HG03060 (cell line): ENCODE measurements at regions not wholly inside any gene's neighbourhood (a gene's known extent, or its start where the extent isn't known, plus 50 kb on each side); places are given as distances from the start of the nearest gene placed in this dataset.
"Not testable (repeated sequence)": the region's sequence is repeated elsewhere in the genome, so short reads cannot be mapped to it uniquely, and the experiment has no call there.

Experiments used
- ATAC-seq: cut with Tn5 transposase; IDR thresholded peaks from one replicate; pipeline ENCODE4 v1.9.1; 2021; ENCODE audit warnings: low read depth, moderate number of reproducible peaks; ENCODE audit not compliant: unreplicated experiment

DNA sequence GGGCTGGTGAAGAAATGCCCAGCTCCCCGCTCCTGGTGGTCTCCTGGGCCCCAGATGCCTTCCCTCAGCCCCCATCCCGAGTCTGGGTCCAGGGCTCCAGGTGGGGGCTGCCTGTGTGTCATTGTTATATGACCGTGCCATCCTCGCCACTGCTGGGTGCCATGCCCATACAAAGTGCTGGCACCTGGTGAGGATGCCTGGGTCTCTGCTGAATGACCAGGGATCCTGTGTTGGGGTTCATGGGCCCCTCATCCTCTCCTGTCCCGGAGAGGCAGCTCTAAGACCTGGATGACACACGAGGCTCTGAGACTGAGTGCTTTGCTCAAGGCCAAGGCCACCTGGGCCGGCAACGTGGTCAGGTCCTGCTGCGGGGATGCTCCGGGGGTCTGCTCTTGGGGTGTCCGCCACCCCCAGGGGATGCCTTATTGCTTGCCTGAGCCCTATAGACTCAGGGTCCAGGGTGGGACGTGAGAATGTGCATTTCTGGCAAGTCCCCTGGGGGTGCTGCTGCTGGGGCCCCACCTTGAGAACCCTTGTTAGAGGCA is 206.9 kb downstream of the LAT start:
- not testable (repeated sequence) for ATAC-seq

DNA sequence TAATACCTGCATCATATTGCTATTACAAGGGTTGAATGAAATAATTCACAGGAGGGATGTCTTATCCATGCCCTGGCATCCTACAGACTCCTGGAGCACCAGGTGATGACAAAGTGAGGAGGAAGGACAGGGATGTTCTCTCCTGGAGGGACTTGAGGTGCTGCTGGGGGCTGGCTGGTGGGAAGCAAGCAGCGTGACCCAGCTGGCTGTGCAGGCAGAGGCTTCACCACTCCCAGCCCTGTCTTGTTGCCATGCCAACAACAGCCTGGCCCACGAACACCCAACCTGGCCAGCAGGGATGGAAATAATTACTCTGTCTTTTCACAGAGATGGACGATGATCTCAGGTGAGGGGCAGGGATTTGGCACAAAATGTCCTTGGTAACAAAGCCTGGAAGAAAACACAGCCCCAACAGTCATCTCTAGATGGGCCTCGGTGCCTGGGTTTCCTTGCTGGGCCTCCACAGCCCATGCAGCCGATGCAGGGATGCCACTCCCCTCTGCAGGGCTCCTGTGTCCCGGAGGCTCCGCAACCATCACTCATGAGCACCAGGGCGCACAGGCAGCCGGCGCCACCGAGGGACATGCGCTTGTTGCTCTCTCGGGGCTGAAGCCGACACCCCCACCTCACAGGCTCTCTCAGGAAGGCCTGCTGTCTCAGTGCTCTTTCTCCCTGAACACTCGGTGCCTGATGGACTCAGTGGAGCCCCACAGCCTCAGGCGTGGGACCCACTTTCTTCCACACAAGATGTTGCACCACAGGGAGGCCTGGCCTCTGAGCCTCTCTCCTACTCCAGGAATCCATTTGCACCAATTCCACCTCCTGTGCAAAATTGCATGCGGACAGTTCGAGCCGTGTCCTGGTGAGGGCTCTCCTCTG is 205.9 kb downstream of the LAT start:
- not testable (repeated sequence) for ATAC-seq

- ATAC-seq, result not testable (repeated sequence)
These were observed 204.0 kb downstream of the LAT start for GRCh38 chr16:29188806-29189205.

GRCh38 chr16:29186306-29187220 is 201.7 kb downstream of the LAT start:
- not testable (repeated sequence) for ATAC-seq

- not testable (repeated sequence) for ATAC-seq
These were observed 201.0 kb downstream of the LAT start for GRCh38 chr16:29185872-29186271.

DNA sequence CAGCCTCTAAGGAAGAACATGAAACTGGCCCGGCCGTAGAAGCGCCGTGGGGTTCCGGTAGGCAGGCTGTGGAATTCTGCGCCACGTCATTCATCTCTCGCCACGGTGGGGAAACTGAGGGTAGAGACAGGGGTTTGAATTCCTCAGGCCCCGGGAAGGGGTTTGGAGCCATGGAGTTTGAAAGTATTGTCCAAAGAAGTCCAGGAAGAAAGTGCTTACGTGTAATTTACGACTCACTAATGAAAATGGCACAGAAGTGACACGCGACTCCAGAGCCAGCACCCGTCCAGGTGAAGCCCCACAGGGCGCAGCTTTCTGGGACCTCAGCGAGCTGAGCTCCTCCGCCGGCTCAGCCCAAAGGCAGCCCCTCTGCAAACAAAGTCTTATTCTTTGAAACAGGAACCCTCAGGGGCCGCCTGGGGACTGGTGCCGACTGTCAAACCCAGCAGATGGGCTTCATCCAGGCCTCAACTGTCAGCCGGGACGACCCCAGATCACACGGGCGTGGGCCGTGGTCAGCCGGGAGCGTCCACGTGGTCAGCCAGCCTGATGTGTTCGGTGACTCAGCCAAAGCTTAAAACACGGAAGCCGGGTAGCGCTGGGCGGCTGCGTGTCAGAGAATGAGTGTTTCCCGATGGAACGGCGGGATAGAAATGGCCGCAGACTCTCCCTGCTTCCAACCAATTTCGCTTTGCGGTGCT is 200.0 kb downstream of the LAT start:
- not testable (repeated sequence) for ATAC-seq

DNA sequence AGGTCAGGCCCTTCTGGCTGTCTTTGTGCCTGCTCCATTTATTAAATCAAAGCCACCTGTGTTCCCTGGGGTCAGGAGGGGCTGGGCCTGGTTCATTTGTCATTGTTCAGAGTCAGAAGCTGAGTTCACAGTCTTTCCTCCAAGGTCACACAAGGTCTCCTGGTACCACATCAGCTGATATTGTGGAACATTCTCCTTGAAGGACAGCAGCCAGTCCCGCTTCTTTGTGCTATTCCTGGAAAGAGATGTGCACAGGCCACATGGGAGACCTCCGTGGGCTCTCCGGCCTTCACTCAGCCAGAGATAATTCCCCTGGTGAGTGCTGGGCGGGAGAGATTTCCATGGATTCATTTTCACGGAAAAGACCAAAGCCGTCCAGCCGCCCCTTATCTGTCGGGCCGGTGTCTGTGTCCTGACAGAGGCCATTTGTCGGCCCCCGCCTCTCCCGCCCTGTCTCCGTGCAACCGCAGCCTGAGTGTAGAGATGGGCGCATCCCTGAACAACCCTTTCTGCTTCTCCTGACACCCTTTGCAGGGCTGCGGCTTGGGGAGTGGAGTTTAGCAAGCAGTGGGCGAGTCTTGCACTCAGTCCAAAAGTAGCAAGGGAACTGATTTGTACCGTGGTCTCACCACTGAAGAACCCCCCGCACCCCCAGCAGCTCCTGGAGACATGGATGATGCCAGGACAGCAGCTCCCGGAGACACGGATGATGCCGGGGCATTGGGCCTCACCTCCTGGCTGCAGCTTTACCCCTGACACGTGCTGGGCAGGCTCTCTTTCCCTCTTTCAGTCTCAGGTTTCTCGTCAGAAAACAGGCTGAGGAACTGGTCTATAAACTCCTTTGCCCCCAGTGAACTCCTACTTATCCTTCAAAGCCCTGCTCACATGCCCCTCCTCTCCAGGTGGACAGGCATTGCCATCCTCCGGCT is 198.4 kb downstream of the LAT start:
- ATAC-seq, result not testable (repeated sequence)

- ATAC-seq, result no peak
These were observed 197.6 kb downstream of the LAT start for GRCh38 chr16:29182501-29182900.

DNA sequence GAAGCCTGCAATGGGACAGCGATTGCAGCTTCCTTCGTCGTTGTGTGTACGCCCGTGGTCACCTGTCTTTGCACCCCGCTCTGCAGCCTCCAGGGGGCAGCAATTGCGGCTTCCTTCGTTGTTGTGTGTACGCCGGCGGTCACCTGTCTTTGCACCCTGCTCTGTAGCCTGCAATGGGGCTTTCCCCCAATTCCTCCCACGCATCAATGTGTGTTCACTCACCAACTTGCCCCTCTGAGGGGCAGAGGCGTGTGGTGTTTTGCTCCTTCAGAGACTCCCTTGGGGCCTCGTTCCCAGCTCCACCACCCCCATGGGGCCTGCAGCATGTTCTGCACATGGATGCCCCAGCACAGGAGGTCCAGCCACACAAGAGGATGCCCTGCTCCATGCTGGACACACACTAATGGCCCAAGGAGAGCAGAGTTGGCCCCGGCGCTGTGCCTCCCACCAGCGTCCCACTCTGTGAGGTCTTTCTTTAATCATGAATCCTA is 197.1 kb downstream of the LAT start:
- ATAC-seq, result not testable (repeated sequence)

- not testable (repeated sequence) for ATAC-seq
These were observed 196.5 kb downstream of the LAT start for GRCh38 chr16:29181254-29181780.

- not testable (repeated sequence) for ATAC-seq
These were observed 195.4 kb downstream of the LAT start for GRCh38 chr16:29180206-29180600.

- ATAC-seq, result not testable (repeated sequence)
These were observed 194.8 kb downstream of the LAT start for GRCh38 chr16:29179401-29180205.

DNA sequence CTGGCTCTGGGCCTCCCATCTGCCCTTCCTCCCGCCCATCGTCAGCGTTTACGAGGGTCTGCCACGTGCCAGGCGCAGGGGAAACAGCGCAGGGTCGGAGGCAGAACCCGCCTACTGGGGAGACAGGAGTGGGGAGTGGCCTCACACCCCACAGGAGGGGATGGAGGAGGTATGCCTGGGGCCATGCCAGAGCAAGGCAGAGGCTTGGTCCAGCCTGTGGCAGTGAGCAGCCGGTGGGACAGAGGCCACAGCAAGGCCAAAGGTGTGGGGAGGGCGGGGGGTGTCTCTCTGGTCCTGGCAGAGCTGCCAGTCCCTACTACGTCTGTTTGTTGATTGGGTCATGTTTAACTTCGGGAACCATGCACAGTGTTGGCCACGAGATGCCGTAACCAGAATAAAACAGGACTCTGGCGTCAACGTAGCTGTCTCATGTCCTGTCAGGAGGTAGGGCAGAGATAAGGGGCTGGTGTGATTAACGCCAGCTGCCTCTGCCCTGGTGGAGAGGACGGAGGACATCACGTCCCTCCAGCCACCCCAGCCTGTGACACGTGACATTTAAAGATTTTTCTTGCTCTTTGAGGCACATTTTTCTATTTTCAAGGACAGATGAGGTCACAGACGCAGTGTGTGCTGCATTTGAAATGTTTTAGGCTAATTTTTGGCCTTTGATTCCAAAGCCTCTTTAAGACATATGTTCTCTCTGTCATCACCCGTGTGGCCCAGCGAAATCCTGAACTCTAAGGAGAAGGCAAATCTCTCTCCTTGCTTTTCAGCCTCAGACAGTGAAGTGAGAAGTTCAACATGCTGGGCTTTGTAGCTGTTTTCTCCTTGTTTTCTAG is 193.3 kb downstream of the LAT start:
- not testable (repeated sequence) for ATAC-seq

DNA sequence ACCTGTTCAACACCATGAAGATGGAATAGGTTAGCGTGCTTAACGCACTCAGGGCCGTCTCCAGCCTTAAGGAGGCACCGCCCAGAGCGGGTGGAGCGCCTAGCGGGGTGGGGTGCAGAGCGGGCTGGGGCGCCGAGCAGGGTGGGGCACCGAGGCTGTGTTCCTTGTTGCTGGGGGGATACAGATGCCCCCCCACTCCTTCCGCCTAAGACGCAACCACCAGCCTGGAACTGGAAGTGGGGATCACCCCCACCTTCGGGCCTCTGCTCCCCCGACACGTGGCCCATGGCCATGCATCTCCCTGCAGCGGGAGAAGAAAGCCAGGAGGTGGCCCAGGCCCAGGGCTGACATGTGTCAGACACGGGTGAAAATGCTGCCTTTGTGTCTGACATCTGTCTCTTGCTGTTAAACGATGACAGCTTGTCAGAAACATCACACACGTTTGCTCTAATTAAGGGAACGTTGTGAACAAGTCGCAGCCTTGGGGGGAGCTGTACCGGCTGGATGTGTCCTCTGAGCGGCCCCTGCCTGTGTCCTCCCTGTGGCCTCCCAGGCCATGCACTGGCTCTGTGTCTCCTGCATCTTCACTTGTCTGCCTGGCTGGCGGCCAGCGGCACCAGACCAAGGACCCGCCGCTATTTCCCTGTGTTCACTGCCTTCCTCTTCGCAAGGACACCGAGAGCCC is 192.5 kb downstream of the LAT start:
- not testable (repeated sequence) for ATAC-seq

GRCh38 chr16:29176822-29177202 is 192.0 kb downstream of the LAT start:
- not testable (repeated sequence) for ATAC-seq

DNA sequence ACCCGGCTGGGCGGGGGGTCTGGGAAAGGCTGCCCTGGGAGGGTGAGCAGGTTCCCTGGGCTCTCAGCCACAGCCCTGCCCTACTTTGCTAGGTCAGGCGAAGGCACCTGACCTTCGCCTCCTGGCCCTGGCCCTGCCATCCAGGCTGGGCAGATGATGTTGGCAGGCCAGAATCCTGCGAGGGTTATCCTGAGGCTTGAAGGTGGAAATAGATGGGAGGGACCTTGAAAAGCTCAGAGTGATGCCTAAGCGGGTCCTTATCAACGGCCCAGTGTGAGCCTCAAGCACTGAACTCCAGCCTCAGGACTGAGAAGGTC is 191.3 kb downstream of the LAT start:
- not testable (repeated sequence) for ATAC-seq
